ENCODE measurements at regions not wholly inside any gene's neighbourhood (a gene's known extent, or its start where the extent isn't known, plus 50 kb on each side); places are given as distances from the start of the nearest gene placed in this dataset.

DNA sequence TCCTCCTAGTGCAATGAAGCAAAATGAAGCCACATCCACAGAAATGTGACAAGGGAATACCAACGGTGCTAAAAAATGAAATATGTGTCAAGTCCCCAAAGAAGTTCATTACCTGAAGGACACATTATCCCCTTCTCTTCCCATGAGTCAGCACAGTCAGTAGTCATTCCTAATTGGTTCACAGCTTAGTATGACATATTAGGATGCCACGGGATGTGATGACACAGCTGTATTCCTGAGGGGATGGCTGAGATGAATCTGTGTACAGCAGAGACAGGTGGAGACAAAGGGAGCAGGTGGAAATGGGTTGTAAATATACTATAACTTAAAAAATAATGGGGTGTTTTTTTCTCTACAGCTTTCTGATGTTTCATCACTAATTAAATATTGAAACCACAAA lies 273.4 kb downstream of the ARRDC4 start:
- H3K4me3 ChIP-seq, result no peak overlapping the region
- no peaks in the 10 kb centered on the region for H3K9me3 ChIP-seq
- no peak overlapping the region for H3K27ac ChIP-seq
- H3K4me1 ChIP-seq, result no peaks in the 10 kb centered on the region
- ATAC-seq, result no peak
- 55% methylated on average over 2 of the region's 2 CpGs; no CpG with 5 or more reads in 1 of the 2 donors for WGBS, 2 donors (ENCODE audit: low coverage in 1 of 2)
- TF ChIP-seq POLR2A (IDR thresholded peaks at IDR 0.05), result no peak
- TF ChIP-seq, protein P1, sequence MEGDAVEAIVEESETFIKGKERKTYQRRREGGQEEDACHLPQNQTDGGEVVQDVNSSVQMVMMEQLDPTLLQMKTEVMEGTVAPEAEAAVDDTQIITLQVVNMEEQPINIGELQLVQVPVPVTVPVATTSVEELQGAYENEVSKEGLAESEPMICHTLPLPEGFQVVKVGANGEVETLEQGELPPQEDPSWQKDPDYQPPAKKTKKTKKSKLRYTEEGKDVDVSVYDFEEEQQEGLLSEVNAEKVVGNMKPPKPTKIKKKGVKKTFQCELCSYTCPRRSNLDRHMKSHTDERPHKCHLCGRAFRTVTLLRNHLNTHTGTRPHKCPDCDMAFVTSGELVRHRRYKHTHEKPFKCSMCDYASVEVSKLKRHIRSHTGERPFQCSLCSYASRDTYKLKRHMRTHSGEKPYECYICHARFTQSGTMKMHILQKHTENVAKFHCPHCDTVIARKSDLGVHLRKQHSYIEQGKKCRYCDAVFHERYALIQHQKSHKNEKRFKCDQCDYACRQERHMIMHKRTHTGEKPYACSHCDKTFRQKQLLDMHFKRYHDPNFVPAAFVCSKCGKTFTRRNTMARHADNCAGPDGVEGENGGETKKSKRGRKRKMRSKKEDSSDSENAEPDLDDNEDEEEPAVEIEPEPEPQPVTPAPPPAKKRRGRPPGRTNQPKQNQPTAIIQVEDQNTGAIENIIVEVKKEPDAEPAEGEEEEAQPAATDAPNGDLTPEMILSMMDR (IDR thresholded peaks at IDR 0.05), result no peak
- no peak for TF ChIP-seq EP300 (IDR thresholded peaks at IDR 0.05)
- no peak for TF ChIP-seq POLR2AphosphoS5 (IDR thresholded peaks at IDR 0.05)
- H3K27me3 ChIP-seq, result peaks cover 21% of the 10 kb centered on the region
- no peaks in the 10 kb centered on the region for H3K36me3 ChIP-seq

DNA sequence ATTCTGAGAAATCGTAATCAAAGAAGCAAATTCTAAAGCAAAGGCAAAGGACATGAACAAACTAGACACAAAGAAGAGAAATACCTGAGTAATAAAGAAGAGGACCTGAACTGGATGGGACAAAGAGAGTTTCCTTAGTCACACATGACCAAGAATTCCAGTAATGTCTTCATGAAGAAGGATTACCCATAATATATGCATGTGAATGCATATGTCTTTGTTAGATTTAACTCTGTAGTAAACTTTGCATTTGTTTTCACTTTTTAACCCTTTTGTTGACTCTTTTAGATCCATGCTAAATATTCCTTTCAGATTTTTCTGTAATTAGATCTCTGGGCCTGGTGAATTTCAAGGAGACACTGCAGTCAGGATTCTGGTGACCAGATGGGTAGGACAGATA lies 279.8 kb downstream of the ARRDC4 start:
- ATAC-seq, result no peak
- peaks cover 6% of the 10 kb centered on the region for H3K27me3 ChIP-seq
- no peaks in the 10 kb centered on the region for H3K9me3 ChIP-seq
- WGBS, 2 donors (ENCODE audit: low coverage in 1 of 2), result 0% methylated on average over 1 of the region's 1 CpG; no CpG with 5 or more reads in 1 of the 2 donors
- no peak overlapping the region for H3K4me3 ChIP-seq
- TF ChIP-seq POLR2AphosphoS5 (IDR thresholded peaks at IDR 0.05) (no peak), EP300 (IDR thresholded peaks at IDR 0.05) (no peak), POLR2A (IDR thresholded peaks at IDR 0.05) (no peak)
- TF ChIP-seq, protein P1 (IDR thresholded peaks at IDR 0.05), result no peak
- H3K27ac ChIP-seq, result no peak overlapping the region
- no peaks in the 10 kb centered on the region for H3K4me1 ChIP-seq
- H3K36me3 ChIP-seq, result no peaks in the 10 kb centered on the region

DNA sequence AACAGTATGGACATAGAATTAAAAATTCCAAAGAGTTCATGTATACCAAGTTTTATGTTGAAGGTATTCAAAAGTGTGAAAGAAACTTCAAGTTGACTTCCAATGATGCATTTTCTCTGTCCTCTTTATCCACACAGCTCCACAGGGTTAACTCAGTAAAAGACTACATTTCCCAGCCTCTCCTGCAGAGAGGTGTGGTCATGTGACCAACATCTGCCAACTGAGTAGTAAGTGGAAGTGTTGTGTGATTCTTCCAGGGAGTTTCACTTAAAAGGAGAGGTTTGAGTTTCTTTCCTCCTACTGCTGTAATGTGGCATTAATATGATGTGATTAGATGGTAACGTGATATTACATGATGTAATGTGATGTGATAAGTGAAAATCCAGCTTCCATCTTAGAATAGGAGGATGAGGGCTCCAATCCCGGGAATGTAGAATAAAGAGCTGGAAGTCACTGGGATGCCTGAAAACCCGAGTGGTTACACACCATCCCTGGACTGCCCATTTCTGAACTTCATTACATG lies 280.6 kb downstream of the ARRDC4 start:
- no peaks in the 10 kb centered on the region for H3K9me3 ChIP-seq
- no peak for TF ChIP-seq POLR2AphosphoS5 (IDR thresholded peaks at IDR 0.05)
- TF ChIP-seq POLR2A (IDR thresholded peaks at IDR 0.05), result no peak
- no peaks in the 10 kb centered on the region for H3K36me3 ChIP-seq
- WGBS, 2 donors (ENCODE audit: low coverage in 1 of 2), result 70 to 76% methylated on average over 3 of the region's 3 CpGs
- H3K27me3 ChIP-seq, result no peaks in the 10 kb centered on the region
- H3K27ac ChIP-seq, result no peak overlapping the region
- no peak overlapping the region for H3K4me3 ChIP-seq
- ATAC-seq, result no peak
- no peaks in the 10 kb centered on the region for H3K4me1 ChIP-seq

DNA sequence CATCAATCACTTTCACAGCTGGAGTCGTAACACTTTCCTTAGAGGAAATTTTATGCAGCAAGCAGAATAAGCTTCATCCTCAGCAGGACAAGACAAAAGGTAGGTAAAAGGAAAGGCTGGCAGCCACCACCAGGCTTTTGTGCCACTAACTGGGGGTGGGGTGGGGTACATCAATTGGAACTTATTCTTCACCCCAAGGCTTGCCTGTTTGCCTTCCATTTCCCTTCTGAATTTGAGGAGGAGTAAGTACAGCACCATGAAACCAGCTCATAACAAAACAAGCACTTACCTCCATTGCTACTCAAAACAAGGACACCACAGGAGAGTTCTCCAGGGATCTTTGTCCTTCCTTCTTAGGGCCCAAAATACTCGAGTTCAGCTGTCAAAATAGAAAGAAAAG lies 296.8 kb downstream of the ARRDC4 start:
- ATAC-seq, result no peak

DNA sequence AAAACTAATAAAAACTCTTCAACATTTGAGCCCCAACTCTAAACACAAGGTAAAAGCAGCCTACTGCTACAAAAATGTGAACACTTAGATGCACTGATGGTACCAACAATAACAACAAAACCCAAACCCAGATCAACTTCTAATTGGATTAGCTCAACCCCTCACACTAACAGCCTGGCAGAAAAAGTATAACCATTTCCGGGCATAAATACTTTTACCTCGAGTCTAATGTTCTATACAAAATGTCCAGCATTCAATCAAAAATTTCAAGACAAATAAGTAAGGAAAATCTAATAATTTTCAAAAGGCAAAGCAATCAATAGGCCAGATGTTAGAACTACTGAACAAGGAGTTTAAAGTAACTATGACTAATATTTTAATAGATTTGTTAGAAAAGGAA lies 303.3 kb downstream of the ARRDC4 start:
- no peak for TF ChIP-seq POLR2AphosphoS5 (IDR thresholded peaks at IDR 0.05)
- TF ChIP-seq POLR2A (IDR thresholded peaks at IDR 0.05), result no peak
- TF ChIP-seq, protein P1 (IDR thresholded peaks at IDR 0.05), result no peak
- TF ChIP-seq EP300 (IDR thresholded peaks at IDR 0.05), result no peak
- WGBS, 2 donors (ENCODE audit: low coverage in 1 of 2), result 89 to 92% methylated on average over 2 of the region's 2 CpGs
- no peak for ATAC-seq
- Histone ChIP-seq H3K27me3 (no peaks in the 10 kb centered on the region), H3K4me1 (no peaks in the 10 kb centered on the region), H3K4me3 (no peak overlapping the region), H3K36me3 (no peaks in the 10 kb centered on the region), H3K27ac (no peak overlapping the region), H3K9me3 (peaks cover 0 to 72% (median 0%) of the 10 kb centered on the region in 3 donors)

More for the DNA sequence above, 296.8 kb downstream of the ARRDC4 start:
- no peaks in the 10 kb centered on the region for H3K4me1 ChIP-seq
- WGBS, 2 donors (ENCODE audit: low coverage in 1 of 2), result 10 to 37% methylated on average over 1 to 2 of the region's 2 CpGs
- H3K27me3 ChIP-seq, result peaks cover 16% of the 10 kb centered on the region
- H3K4me3 ChIP-seq, result no peak overlapping the region
- H3K9me3 ChIP-seq, result peaks cover 0 to 48% (median 0%) of the 10 kb centered on the region in 3 donors
- TF ChIP-seq POLR2A (IDR thresholded peaks at IDR 0.05), result no peak
- no peak for TF ChIP-seq POLR2AphosphoS5 (IDR thresholded peaks at IDR 0.05)
- TF ChIP-seq, protein P1 (IDR thresholded peaks at IDR 0.05), result no peak
- no peak for TF ChIP-seq EP300 (IDR thresholded peaks at IDR 0.05)
- H3K36me3 ChIP-seq, result no peaks in the 10 kb centered on the region
- no peak overlapping the region for H3K27ac ChIP-seq

Measured in gastroesophageal sphincter (tissue), 4 donors.